HepG2 (cell line): ENCODE measurements at regions not wholly inside any gene's neighbourhood (a gene's known extent, or its start where the extent isn't known, plus 50 kb on each side); places are given as distances from the start of the nearest gene placed in this dataset.

Source experiments
- ATAC-seq: fragments of 200-7000 bp; cut with Tn5 transposase; 3 replicates; pipeline ENCODE4 v1.9.1; 2020; ENCODE audit warnings: mild to moderate bottlenecking, moderate library complexity
- BruUV-seq: library from RNA; stranded (reverse); fragments of 400-500 nt; replicated peaks from 2 replicates; lab custom pipeline; 2021; lab: Mats Ljungman, UMichigan
- CTCF ChIA-PET: fragments of 300-600 bp; formaldehyde crosslinking; extraction: SDS; loops from one replicate; lab custom pipeline; 2021; ENCODE audit warnings: low total read pairs, inconsistent platforms, low intra/inter-chr PET ratio; lab: Yijun Ruan, JAX
- POLR2A ChIA-PET: fragments of 350-600 bp; sonication (Branson Sonifier 250); formaldehyde crosslinking; loops from one replicate; lab custom pipeline; 2020; ENCODE audit warnings: antibody characterized with exemption, inconsistent platforms; lab: Yijun Ruan, JAX
- DNase-seq: peaks from one replicate; pipeline ENCODE4 v3.0.0-alpha.2; 2015; ENCODE audit warnings: low spot score
- FAIRE-seq: peaks from 3 replicates; lab custom pipeline; 2011; peaks lifted over from hg19 to GRCh38; lab: Jason Lieb, UNC
- H2AFZ ChIP-seq: one replicate; pipeline ENCODE4 v1.6.1; 2011; ENCODE audit warnings: low read length, inconsistent platforms
- H3K27ac ChIP-seq: fragments of 300-600 bp; 3 replicates; pipeline ENCODE4 v1.8.0; 2011; ENCODE audit warnings: mixed run types, mild to moderate bottlenecking, mixed read lengths, low read length, inconsistent platforms; ENCODE audit not compliant: insufficient read depth; ENCODE audit errors: extremely low read length
- H3K27me3 ChIP-seq, 2 experiments: fragments of 200-600 bp in 1 of 2; 2 replicates in 1 of 2; 3 replicates in 1 of 2; pipeline versions ENCODE4 v1.6.0 to v1.8.0; 2011; ENCODE audit warnings: low read length in 2 of 2, mild to moderate bottlenecking in 2 of 2, moderate library complexity in 2 of 2, inconsistent platforms in 1 of 2; ENCODE audit not compliant: insufficient read depth in 2 of 2, control insufficient read depth in 1 of 2
- H3K36me3 ChIP-seq, 2 experiments: fragments of 200-600 bp in 1 of 2; replicated peaks in 1 of 2; 2 replicates in 1 of 2; 3 replicates in 1 of 2; pipeline versions ENCODE4 v1.5.1 to v1.8.0; 2011; ENCODE audit warnings: low read length in 2 of 2, inconsistent platforms in 1 of 2; ENCODE audit not compliant: insufficient read depth in 2 of 2, control insufficient read depth in 1 of 2
- H3K4me1 ChIP-seq: 2 replicates; pipeline ENCODE4 v1.5.1; 2012; ENCODE audit warnings: low read length, inconsistent platforms; ENCODE audit not compliant: insufficient read depth
- H3K4me2 ChIP-seq: 2 replicates; pipeline ENCODE4 v1.6.0; 2011; ENCODE audit warnings: low read depth, low read length, inconsistent platforms
- H3K4me3 ChIP-seq, 3 experiments: fragments of 200-600 bp in 1 of 3; sonication (generic), shearing (Covaris generic) in 1 of 3; replicated peaks in 1 of 3; 2 replicates each; pipeline ENCODE4 v1.5.1; 2011 to 2016; ENCODE audit warnings: low read length in 3 of 3, inconsistent platforms in 2 of 3, low read depth in 2 of 3, mild to moderate bottlenecking in 2 of 3, control low read depth in 1 of 3, mixed read lengths in 1 of 3; ENCODE audit not compliant: insufficient read depth in 1 of 3
- H3K79me2 ChIP-seq: one replicate; pipeline ENCODE4 v1.6.1; 2011; ENCODE audit warnings: low read length, inconsistent platforms; ENCODE audit not compliant: insufficient read depth
- H3K9ac ChIP-seq: 2 replicates; pipeline ENCODE4 v1.6.0; 2011; ENCODE audit warnings: mild to moderate bottlenecking, low read depth, low read length, inconsistent platforms; ENCODE audit not compliant: insufficient read depth
- H3K9me3 ChIP-seq: 2 replicates; pipeline ENCODE4 v1.5.1; 2012; ENCODE audit warnings: mild to moderate bottlenecking, low read length
- H4K20me1 ChIP-seq: 2 replicates; pipeline ENCODE4 v1.6.0; 2011; ENCODE audit warnings: inconsistent platforms, mild to moderate bottlenecking, low read length, moderate library complexity; ENCODE audit not compliant: insufficient read depth
- CAMTA2 ChIP-seq: sonication (generic); formaldehyde crosslinking; IDR thresholded peaks from 2 replicates; pipeline ENCODE4 v1.4.0; 2020; ENCODE audit warnings: mild to moderate bottlenecking, missing genetic modification reagents, borderline replicate concordance
- CEBPG ChIP-seq: IDR thresholded peaks from 2 replicates; pipeline ENCODE4 v1.6.1; 2016
- EP300 ChIP-seq, 3 experiments: sonication (generic) in 1 of 3; formaldehyde crosslinking in 1 of 3; IDR thresholded peaks; 2 replicates each; pipeline versions ENCODE4 v1.5.1 to v1.6.1; 2011 to 2020; ENCODE audit warnings: low read depth in 2 of 3, low read length in 2 of 3, borderline replicate concordance in 1 of 3, improper control_type of control experiment in 1 of 3, mild to moderate bottlenecking in 1 of 3, missing genetic modification reagents in 1 of 3, moderate library complexity in 1 of 3
- FOXO1 ChIP-seq: sonication (generic); formaldehyde crosslinking; IDR thresholded peaks from 2 replicates; pipeline ENCODE4 v1.4.0; 2020; ENCODE audit warnings: missing genetic modification reagents
- IRF1 ChIP-seq: sonication (generic); formaldehyde crosslinking; IDR thresholded peaks from 2 replicates; pipeline ENCODE4 v1.4.0; 2020; ENCODE audit warnings: low read depth, mild to moderate bottlenecking, missing genetic modification reagents
- ZBTB3 ChIP-seq: sonication (generic); formaldehyde crosslinking; IDR thresholded peaks from 2 replicates; pipeline ENCODE4 v1.4.0; 2020; ENCODE audit warnings: low read depth, mild to moderate bottlenecking, moderate library complexity, missing genetic modification reagents, borderline replicate concordance
- ZFAT ChIP-seq: sonication (generic); formaldehyde crosslinking; conservative IDR thresholded peaks from 2 replicates; pipeline ENCODE4 v1.8.1; 2023; ENCODE audit warnings: missing genetic modification reagents, inconsistent platforms
- ZMAT5 ChIP-seq: sonication (generic); formaldehyde crosslinking; IDR thresholded peaks from 2 replicates; pipeline ENCODE4 v1.5.0; 2020; ENCODE audit warnings: mild to moderate bottlenecking, low read depth, missing genetic modification reagents, borderline replicate concordance
- ZNF460 ChIP-seq: sonication (generic); formaldehyde crosslinking; IDR thresholded peaks from 2 replicates; pipeline ENCODE4 v1.5.1; 2020; ENCODE audit warnings: missing genetic modification reagents, mild to moderate bottlenecking, borderline replicate concordance
- ZNF556 ChIP-seq: sonication (generic); formaldehyde crosslinking; IDR thresholded peaks from 2 replicates; pipeline ENCODE4 v1.4.0; 2020; ENCODE audit warnings: mild to moderate bottlenecking, missing genetic modification reagents, borderline replicate concordance
- ZNF609 ChIP-seq: sonication (generic); formaldehyde crosslinking; IDR thresholded peaks from 2 replicates; pipeline ENCODE4 v1.4.0; 2020; ENCODE audit warnings: mild to moderate bottlenecking, missing genetic modification reagents, borderline replicate concordance
- ZNF816 ChIP-seq: sonication (generic); formaldehyde crosslinking; IDR thresholded peaks from 2 replicates; pipeline ENCODE4 v1.8.0; 2022; ENCODE audit warnings: missing genetic modification reagents, mild to moderate bottlenecking, borderline replicate concordance
- ZNF878 ChIP-seq: sonication (generic); formaldehyde crosslinking; IDR thresholded peaks from 2 replicates; pipeline ENCODE4 v1.8.1; 2023; ENCODE audit warnings: mild to moderate bottlenecking, missing genetic modification reagents, moderate library complexity
- WGBS: methylation state at CpG from one replicate; pipeline ENCODE4 v1.1.6; 2017; ENCODE audit warnings: low lambda C conversion rate; 5-methylcytosine and 5-hydroxymethylcytosine counted together
- in situ Hi-C: cut with HindIII; loops from 2 replicates; pipeline ENCODE4 v1.10.0; 2017; ENCODE audit warnings: low pct_unique_long_range_greater_than_20kb; ENCODE audit not compliant: extremely low pct_ligation_motif_present
- intact Hi-C: fragments of 100-400 bp; cut with micrococcal nuclease; formaldehyde crosslinking; loops from one replicate; pipeline ENCODE4 v1.10.0; 2022; ENCODE audit not compliant: unreplicated experiment
- TF ChIP-seq, protein P1 (sequence below): sonication (generic); formaldehyde crosslinking; IDR thresholded peaks from 2 replicates; pipeline ENCODE4 v1.5.0; 2020; ENCODE audit warnings: mild to moderate bottlenecking, missing genetic modification reagents

DNA sequence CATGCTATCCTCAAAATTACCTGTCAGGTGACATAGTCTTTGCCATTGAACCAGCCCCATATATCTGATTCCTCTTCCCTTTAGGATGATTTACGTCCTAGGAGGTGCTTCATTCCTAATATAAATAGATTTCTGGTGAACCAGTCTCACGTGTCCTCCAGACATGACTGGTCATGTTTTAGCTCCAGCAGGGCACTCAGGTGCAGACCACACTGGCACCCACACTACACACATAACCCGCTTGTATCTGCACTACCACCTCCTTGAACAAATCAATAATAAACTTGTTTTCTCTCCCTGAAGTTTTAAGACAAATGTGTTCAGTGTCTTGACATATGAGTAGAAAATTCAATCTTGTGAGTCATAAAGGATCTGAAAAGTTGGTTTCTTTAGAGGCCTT is 155.5 kb downstream of the GOLIM4 start:
- H3K36me3 ChIP-seq: no peaks in the 10 kb centered on the region
- in situ Hi-C loops (loop anchor here (25.0 kb wide), 1 partner anchor 222 kb away; no protein-coding TSS in a partner anchor), intact Hi-C loops (no loop called here)
- H3K4me3 ChIP-seq: no peak overlapping the region
- ChIA-PET CTCF (no interaction called here), POLR2A (no interaction called here)
- no peaks in the 10 kb centered on the region for H3K27me3 ChIP-seq
- WGBS: 3% methylated on average over 3 of the region's 3 CpGs
- TF ChIP-seq, protein P1, sequence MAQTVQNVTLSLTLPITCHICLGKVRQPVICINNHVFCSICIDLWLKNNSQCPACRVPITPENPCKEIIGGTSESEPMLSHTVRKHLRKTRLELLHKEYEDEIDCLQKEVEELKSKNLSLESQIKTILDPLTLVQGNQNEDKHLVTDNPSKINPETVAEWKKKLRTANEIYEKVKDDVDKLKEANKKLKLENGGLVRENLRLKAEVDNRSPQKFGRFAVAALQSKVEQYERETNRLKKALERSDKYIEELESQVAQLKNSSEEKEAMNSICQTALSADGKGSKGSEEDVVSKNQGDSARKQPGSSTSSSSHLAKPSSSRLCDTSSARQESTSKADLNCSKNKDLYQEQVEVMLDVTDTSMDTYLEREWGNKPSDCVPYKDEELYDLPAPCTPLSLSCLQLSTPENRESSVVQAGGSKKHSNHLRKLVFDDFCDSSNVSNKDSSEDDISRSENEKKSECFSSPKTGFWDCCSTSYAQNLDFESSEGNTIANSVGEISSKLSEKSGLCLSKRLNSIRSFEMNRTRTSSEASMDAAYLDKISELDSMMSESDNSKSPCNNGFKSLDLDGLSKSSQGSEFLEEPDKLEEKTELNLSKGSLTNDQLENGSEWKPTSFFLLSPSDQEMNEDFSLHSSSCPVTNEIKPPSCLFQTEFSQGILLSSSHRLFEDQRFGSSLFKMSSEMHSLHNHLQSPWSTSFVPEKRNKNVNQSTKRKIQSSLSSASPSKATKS (CRISPR knock-in tag): no peak
- TF ChIP-seq IRF1 (CRISPR knock-in tag) (no peak), CEBPG (CRISPR knock-in tag) (no peak), ZFAT (CRISPR knock-in tag) (no peak), ZNF556 (CRISPR knock-in tag) (no peak), ZNF609 (CRISPR knock-in tag) (no peak), ZNF460 (no peak), ZNF816 (CRISPR knock-in tag) (no peak), ZNF878 (no peak), ZMAT5 (CRISPR knock-in tag) (no peak), ZBTB3 (CRISPR knock-in tag) (no peak), FOXO1 (CRISPR knock-in tag) (no peak), EP300 (IDR thresholded peaks at IDR 0.05; ENCODE audit: low read depth in 2 of 2, low read length in 2 of 2) (no peak), EP300 (CRISPR knock-in tag; IDR thresholded peaks at IDR 0.05; ENCODE audit: borderline replicate concordance) (no peak), CAMTA2 (no peak)
- no peak overlapping the region for H3K27ac ChIP-seq
- no peak overlapping the region for H3K4me2 ChIP-seq
- H2AFZ ChIP-seq: no peak overlapping the region
- H3K9me3 ChIP-seq: no peaks in the 10 kb centered on the region
- no peaks in the 10 kb centered on the region for H3K4me1 ChIP-seq
- BruUV-seq: no TSS peak
- ATAC-seq (no peak), DNase-seq (no peak), FAIRE-seq (no peak)
- no peak overlapping the region for H3K9ac ChIP-seq
- no peaks in the 10 kb centered on the region for H3K79me2 ChIP-seq
- H4K20me1 ChIP-seq: no peaks in the 10 kb centered on the region
